ENCODE measurements at regions not wholly inside any gene's neighbourhood (a gene's known extent, or its start where the extent isn't known, plus 50 kb on each side); places are given as distances from the start of the nearest gene placed in this dataset.
A peak's percentile ranks its signal among the peaks of the same experiment; 100 is the strongest.

GRCh38 chr14:84025106-84026012 lies 1504.6 kb upstream of the FLRT2 start:
- Histone ChIP-seq H3K4me3 (ENCODE audit: low read depth, low read length) (no peak overlapping the region), H3K36me3 (ENCODE audit: control insufficient read depth, insufficient read depth, low read length) (no peaks in the 10 kb centered on the region), H3K27me3 (ENCODE audit: control insufficient read depth, insufficient read depth, low read length) (no peaks in the 10 kb centered on the region)
- peak; percentile 80 for FAIRE-seq
- DNase-seq (ENCODE audit: low read depth): no peak
- TF ChIP-seq, protein P1, sequence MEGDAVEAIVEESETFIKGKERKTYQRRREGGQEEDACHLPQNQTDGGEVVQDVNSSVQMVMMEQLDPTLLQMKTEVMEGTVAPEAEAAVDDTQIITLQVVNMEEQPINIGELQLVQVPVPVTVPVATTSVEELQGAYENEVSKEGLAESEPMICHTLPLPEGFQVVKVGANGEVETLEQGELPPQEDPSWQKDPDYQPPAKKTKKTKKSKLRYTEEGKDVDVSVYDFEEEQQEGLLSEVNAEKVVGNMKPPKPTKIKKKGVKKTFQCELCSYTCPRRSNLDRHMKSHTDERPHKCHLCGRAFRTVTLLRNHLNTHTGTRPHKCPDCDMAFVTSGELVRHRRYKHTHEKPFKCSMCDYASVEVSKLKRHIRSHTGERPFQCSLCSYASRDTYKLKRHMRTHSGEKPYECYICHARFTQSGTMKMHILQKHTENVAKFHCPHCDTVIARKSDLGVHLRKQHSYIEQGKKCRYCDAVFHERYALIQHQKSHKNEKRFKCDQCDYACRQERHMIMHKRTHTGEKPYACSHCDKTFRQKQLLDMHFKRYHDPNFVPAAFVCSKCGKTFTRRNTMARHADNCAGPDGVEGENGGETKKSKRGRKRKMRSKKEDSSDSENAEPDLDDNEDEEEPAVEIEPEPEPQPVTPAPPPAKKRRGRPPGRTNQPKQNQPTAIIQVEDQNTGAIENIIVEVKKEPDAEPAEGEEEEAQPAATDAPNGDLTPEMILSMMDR (IDR thresholded peaks at IDR 0.05; ENCODE audit: insufficient read depth, low read length, severe bottlenecking): no peak

DNA sequence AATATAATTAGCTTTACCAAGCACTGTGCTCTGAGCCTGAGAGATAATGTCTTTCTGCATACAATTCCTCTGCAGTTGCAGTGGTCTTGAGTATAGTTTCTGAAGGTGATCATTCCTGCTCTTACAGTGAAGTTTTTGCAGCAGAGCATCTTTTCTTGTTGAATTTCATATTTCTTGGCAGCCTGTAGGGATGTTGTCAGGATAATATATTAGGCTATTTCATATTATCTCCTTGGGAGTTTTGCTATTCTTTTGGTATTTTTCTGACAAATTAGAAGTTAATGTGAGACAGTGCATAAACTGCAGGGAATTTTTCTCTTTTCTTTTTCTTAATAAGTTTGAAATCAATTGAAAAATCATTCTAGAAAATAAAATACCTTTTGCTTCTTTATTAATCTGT lies 1502.6 kb upstream of the FLRT2 start:
- TF ChIP-seq, protein P1 (IDR thresholded peaks at IDR 0.05; ENCODE audit: insufficient read depth, low read length, severe bottlenecking): no peak
- Histone ChIP-seq H3K4me3 (ENCODE audit: low read depth, low read length) (no peak overlapping the region), H3K36me3 (ENCODE audit: control insufficient read depth, insufficient read depth, low read length) (no peaks in the 10 kb centered on the region), H3K27me3 (ENCODE audit: control insufficient read depth, insufficient read depth, low read length) (no peaks in the 10 kb centered on the region)
- no peak for FAIRE-seq
- DNase-seq (ENCODE audit: low read depth): no peak

DNA sequence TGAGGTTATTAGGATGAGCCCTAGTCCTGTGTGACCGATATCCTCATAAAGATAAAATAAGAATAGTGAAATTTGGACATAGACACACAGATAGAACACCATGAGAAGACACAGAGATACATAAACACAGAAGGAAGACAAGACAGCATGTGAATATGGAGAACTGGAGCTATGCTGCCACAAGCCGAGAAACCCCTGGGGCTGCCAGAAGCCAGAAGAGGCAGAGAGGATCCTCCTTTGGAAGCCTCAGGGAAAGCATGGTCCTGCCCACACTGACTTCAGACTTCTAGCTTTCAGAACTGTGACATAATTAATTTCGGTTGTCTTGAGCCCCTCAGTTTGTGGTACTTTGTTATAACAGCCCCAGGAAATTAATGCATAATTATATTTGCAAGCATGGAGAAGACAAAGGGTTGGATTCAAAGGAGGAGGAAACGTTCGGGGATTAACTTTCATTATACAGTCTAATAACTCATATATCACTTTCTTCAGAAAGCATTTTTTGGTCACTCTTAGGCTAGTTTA lies 1501.8 kb upstream of the FLRT2 start:
- no peak overlapping the region for H3K4me3 ChIP-seq (ENCODE audit: low read depth, low read length)
- H3K27me3 ChIP-seq (ENCODE audit: control insufficient read depth, insufficient read depth, low read length): no peaks in the 10 kb centered on the region
- no peak for DNase-seq (ENCODE audit: low read depth)
- TF ChIP-seq, protein P1 (IDR thresholded peaks at IDR 0.05; ENCODE audit: insufficient read depth, low read length, severe bottlenecking): no peak
- FAIRE-seq: no peak
- H3K36me3 ChIP-seq (ENCODE audit: control insufficient read depth, insufficient read depth, low read length): no peaks in the 10 kb centered on the region

DNA sequence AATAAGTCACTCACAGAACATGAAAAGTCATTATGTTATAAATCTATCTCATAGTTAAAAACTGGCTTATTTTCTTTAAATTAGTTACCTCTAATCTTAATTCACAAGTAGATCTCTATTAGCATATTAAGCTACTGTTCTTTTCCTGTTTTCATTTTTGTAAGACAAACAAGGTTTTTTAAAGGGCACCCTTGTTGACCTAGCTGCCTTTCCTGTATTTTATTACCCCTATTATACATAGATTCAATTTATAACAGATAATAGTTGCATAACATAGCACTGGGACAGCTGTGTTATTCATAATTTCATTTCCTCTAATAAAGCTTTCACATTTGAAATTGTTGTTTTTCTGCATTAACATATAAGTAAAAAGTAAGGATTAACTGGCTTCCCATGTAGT lies 1500.7 kb upstream of the FLRT2 start:
- FAIRE-seq (no peak), DNase-seq (ENCODE audit: low read depth) (no peak)
- TF ChIP-seq, protein P1 (IDR thresholded peaks at IDR 0.05; ENCODE audit: insufficient read depth, low read length, severe bottlenecking): no peak
- Histone ChIP-seq H3K36me3 (ENCODE audit: control insufficient read depth, insufficient read depth, low read length) (no peaks in the 10 kb centered on the region), H3K4me3 (ENCODE audit: low read depth, low read length) (no peak overlapping the region), H3K27me3 (ENCODE audit: control insufficient read depth, insufficient read depth, low read length) (no peaks in the 10 kb centered on the region)

DNA sequence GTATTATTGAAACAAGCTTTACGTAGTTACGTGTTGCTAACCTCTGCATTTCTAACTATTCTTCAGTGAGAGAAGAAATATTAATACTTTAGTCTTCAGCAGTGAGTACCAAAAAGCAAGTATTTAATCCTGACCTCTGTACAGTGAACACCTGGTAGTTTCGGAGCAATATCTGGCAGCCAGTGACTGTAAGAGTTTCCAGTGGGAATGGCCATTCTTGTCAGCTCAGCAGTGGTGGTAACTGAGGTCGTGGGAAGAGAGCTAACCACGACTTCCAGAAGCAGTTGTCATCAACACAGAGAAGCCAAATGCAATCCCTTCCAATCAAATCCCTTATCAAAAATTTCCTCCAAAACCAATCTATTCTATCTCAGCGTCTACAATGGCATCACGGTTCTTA lies 1500.2 kb upstream of the FLRT2 start:
- no peak overlapping the region for H3K4me3 ChIP-seq (ENCODE audit: low read depth, low read length)
- DNase-seq (ENCODE audit: low read depth) (no peak), FAIRE-seq (no peak)
- TF ChIP-seq, protein P1 (IDR thresholded peaks at IDR 0.05; ENCODE audit: insufficient read depth, low read length, severe bottlenecking): no peak
- H3K36me3 ChIP-seq (ENCODE audit: control insufficient read depth, insufficient read depth, low read length): no peaks in the 10 kb centered on the region
- no peaks in the 10 kb centered on the region for H3K27me3 ChIP-seq (ENCODE audit: control insufficient read depth, insufficient read depth, low read length)
